Astrocyte (in vitro differentiated cells and primary cell): ENCODE measurements at regions not wholly inside any gene's neighbourhood (a gene's known extent, or its start where the extent isn't known, plus 50 kb on each side); places are given as distances from the start of the nearest gene placed in this dataset.

ENCODE experiments used
- DNase-seq: peaks from one replicate; pipeline ENCODE4 v3.0.0-alpha.2; 2010; ENCODE audit warnings: low read depth
- FAIRE-seq: peaks from 2 replicates; lab custom pipeline; 2011; peaks lifted over from hg19 to GRCh38; lab: Jason Lieb, UNC
- H2AFZ ChIP-seq: 2 replicates; pipeline ENCODE4 v1.6.0; 2012; ENCODE audit warnings: low read depth, low read length, inconsistent platforms
- H3K27ac ChIP-seq: 2 replicates; pipeline ENCODE4 v1.5.1; 2011; ENCODE audit warnings: low read depth, low read length, inconsistent platforms
- H3K27me3 ChIP-seq: 2 replicates; pipeline ENCODE4 v1.6.0; 2011; ENCODE audit warnings: low read length, inconsistent platforms; ENCODE audit not compliant: insufficient read depth
- H3K36me3 ChIP-seq: 2 replicates; pipeline ENCODE4 v1.5.1; 2011; ENCODE audit warnings: low read length, inconsistent platforms; ENCODE audit not compliant: insufficient read depth
- H3K4me1 ChIP-seq: 2 replicates; pipeline ENCODE4 v1.5.1; 2011; ENCODE audit warnings: low read length, inconsistent platforms; ENCODE audit not compliant: insufficient read depth
- H3K4me2 ChIP-seq: 2 replicates; pipeline ENCODE4 v1.6.0; 2012; ENCODE audit warnings: low read length, inconsistent platforms
- H3K4me3 ChIP-seq: 2 replicates; pipeline ENCODE4 v1.5.1; 2011; ENCODE audit warnings: low read depth, mild to moderate bottlenecking, low read length, inconsistent platforms; ENCODE audit not compliant: insufficient read depth
- H3K79me2 ChIP-seq: 2 replicates; pipeline ENCODE4 v1.6.0; 2012; ENCODE audit warnings: mild to moderate bottlenecking, low read length, inconsistent platforms; ENCODE audit not compliant: insufficient read depth
- H3K9ac ChIP-seq: 2 replicates; pipeline ENCODE4 v1.6.0; 2012; ENCODE audit warnings: mild to moderate bottlenecking, low read length, inconsistent platforms
- H3K9me3 ChIP-seq: 2 replicates; pipeline ENCODE4 v1.5.1; 2012; ENCODE audit warnings: low read depth, mild to moderate bottlenecking, low read length, inconsistent platforms; ENCODE audit not compliant: insufficient read depth
- H4K20me1 ChIP-seq: 2 replicates; pipeline ENCODE4 v1.6.0; 2012; ENCODE audit warnings: low read length, inconsistent platforms; ENCODE audit not compliant: insufficient read depth
- H3K27ac Mint-ChIP-seq: one replicate; pipeline ENCODE4 v1.8.0; 2021; ENCODE audit warnings: mild to moderate bottlenecking, mixed read lengths; ENCODE audit not compliant: unreplicated experiment
- H3K27me3 Mint-ChIP-seq: one replicate; pipeline ENCODE4 v1.8.0; 2021; ENCODE audit warnings: low read depth, mixed read lengths; ENCODE audit not compliant: unreplicated experiment
- H3K36me3 Mint-ChIP-seq: one replicate; pipeline ENCODE4 v1.8.0; 2021; ENCODE audit warnings: low read depth, mixed read lengths; ENCODE audit not compliant: unreplicated experiment
- H3K4me1 Mint-ChIP-seq: one replicate; pipeline ENCODE4 v1.8.0; 2021; ENCODE audit warnings: low read depth, mixed read lengths; ENCODE audit not compliant: unreplicated experiment
- H3K4me3 Mint-ChIP-seq: one replicate; pipeline ENCODE4 v1.8.0; 2021; ENCODE audit warnings: mild to moderate bottlenecking, moderate library complexity, mixed read lengths; ENCODE audit not compliant: unreplicated experiment
- H3K9me3 Mint-ChIP-seq: one replicate; pipeline ENCODE4 v1.8.0; 2021; ENCODE audit warnings: mild to moderate bottlenecking, mixed read lengths; ENCODE audit not compliant: unreplicated experiment
- CTCF ChIP-seq: IDR thresholded peaks from 2 replicates; pipeline ENCODE4 v1.5.1; 2011; ENCODE audit warnings: low read depth, mild to moderate bottlenecking, inconsistent platforms, low read length, moderate library complexity; ENCODE audit not compliant: insufficient read depth
- EZH2 ChIP-seq: IDR thresholded peaks from 2 replicates; pipeline ENCODE4 v1.6.1; 2012; ENCODE audit warnings: mild to moderate bottlenecking, low read length, inconsistent platforms; ENCODE audit not compliant: insufficient read depth

GRCh38 chr2:237217995-237218616, 132.4 kb downstream of the COPS8 start:
- Mint-ChIP-seq H3K36me3 (no peaks in the 10 kb centered on the region), H3K4me1 (peaks cover 33% of the 10 kb centered on the region), H3K27me3 (no peaks in the 10 kb centered on the region), H3K27ac (peak overlapping the region; percentile 87), H3K4me3 (peak overlapping the region; percentile 4), H3K9me3 (no peaks in the 10 kb centered on the region)
- no peak overlapping the region for H3K4me3 ChIP-seq
- no peaks in the 10 kb centered on the region for H3K9me3 ChIP-seq
- no peaks in the 10 kb centered on the region for H3K79me2 ChIP-seq
- FAIRE-seq, result no peak
- no peaks in the 10 kb centered on the region for H3K36me3 ChIP-seq
- no peak for TF ChIP-seq EZH2
- TF ChIP-seq CTCF, result no peak
- H3K4me1 ChIP-seq, result peaks cover 40% of the 10 kb centered on the region
- H3K27me3 ChIP-seq, result no peaks in the 10 kb centered on the region
- peak overlapping the region; percentile 13 for H3K4me2 ChIP-seq
- H3K9ac ChIP-seq, result peak overlapping the region; percentile 28
- no peak for DNase-seq
- H3K27ac ChIP-seq, result peak overlapping the region; percentile 61
- H4K20me1 ChIP-seq, result no peaks in the 10 kb centered on the region
- H2AFZ ChIP-seq, result no peak overlapping the region

- Histone ChIP-seq H4K20me1 (no peaks in the 10 kb centered on the region), H3K4me3 (no peak overlapping the region), H2AFZ (no peak overlapping the region), H3K4me1 (peaks cover 41% of the 10 kb centered on the region), H3K27me3 (no peaks in the 10 kb centered on the region), H3K27ac (peak overlapping the region; percentile 61), H3K4me2 (peak overlapping the region; percentile 13), H3K9ac (peak overlapping the region; percentile 28), H3K36me3 (no peaks in the 10 kb centered on the region), H3K9me3 (no peaks in the 10 kb centered on the region), H3K79me2 (no peaks in the 10 kb centered on the region)
- DNase-seq, result peak; percentile 36
- Mint-ChIP-seq H3K36me3 (no peaks in the 10 kb centered on the region), H3K27ac (peak overlapping the region; percentile 87), H3K9me3 (no peaks in the 10 kb centered on the region), H3K4me1 (peaks cover 38% of the 10 kb centered on the region), H3K4me3 (peak overlapping the region; percentile 4), H3K27me3 (no peaks in the 10 kb centered on the region)
- peak; percentile 82 for FAIRE-seq
- no peak for TF ChIP-seq EZH2
- no peak for TF ChIP-seq CTCF
Observed at GRCh38 chr2:237218756-237219155, 133.1 kb downstream of the COPS8 start.

GRCh38 chr2:237219826-237220225, 134.1 kb downstream of the COPS8 start:
- FAIRE-seq (no peak), DNase-seq (peak; percentile 71)
- Histone ChIP-seq H3K4me3 (no peak overlapping the region), H3K27ac (peak overlapping the region; percentile 50), H4K20me1 (no peaks in the 10 kb centered on the region), H3K9ac (no peak overlapping the region), H3K27me3 (no peaks in the 10 kb centered on the region), H3K9me3 (no peaks in the 10 kb centered on the region), H3K4me2 (peak overlapping the region; percentile 5), H2AFZ (no peak overlapping the region), H3K4me1 (peaks cover 40% of the 10 kb centered on the region), H3K79me2 (no peaks in the 10 kb centered on the region), H3K36me3 (no peaks in the 10 kb centered on the region)
- H3K4me1 Mint-ChIP-seq, result peaks cover 42% of the 10 kb centered on the region
- no peaks in the 10 kb centered on the region for H3K9me3 Mint-ChIP-seq
- H3K36me3 Mint-ChIP-seq, result no peaks in the 10 kb centered on the region
- no peak for TF ChIP-seq CTCF
- TF ChIP-seq EZH2, result no peak
- no peak overlapping the region for H3K27ac Mint-ChIP-seq
- no peaks in the 10 kb centered on the region for H3K27me3 Mint-ChIP-seq
- no peak overlapping the region for H3K4me3 Mint-ChIP-seq
